HepG2 (cell line): ENCODE measurements at regions not wholly inside any gene's neighbourhood (a gene's known extent, or its start where the extent isn't known, plus 50 kb on each side); places are given as distances from the start of the nearest gene placed in this dataset.
"Not testable (repeated sequence)": the region's sequence is repeated elsewhere in the genome, so short reads cannot be mapped to it uniquely, and the experiment has no call there.

Experiments used
- ATAC-seq: fragments of 200-7000 bp; cut with Tn5 transposase; 3 replicates; pipeline ENCODE4 v1.9.1; 2020; ENCODE audit warnings: mild to moderate bottlenecking, moderate library complexity
- BruUV-seq: library from RNA; stranded (reverse); fragments of 400-500 nt; replicated peaks from 2 replicates; lab custom pipeline; 2021; lab: Mats Ljungman, UMichigan
- CTCF ChIA-PET: fragments of 300-600 bp; formaldehyde crosslinking; extraction: SDS; loops from one replicate; lab custom pipeline; 2021; ENCODE audit warnings: low total read pairs, inconsistent platforms, low intra/inter-chr PET ratio; lab: Yijun Ruan, JAX
- POLR2A ChIA-PET: fragments of 350-600 bp; sonication (Branson Sonifier 250); formaldehyde crosslinking; loops from one replicate; lab custom pipeline; 2020; ENCODE audit warnings: antibody characterized with exemption, inconsistent platforms; lab: Yijun Ruan, JAX
- DNase-seq: peaks from one replicate; pipeline ENCODE4 v3.0.0-alpha.2; 2015; ENCODE audit warnings: low spot score
- FAIRE-seq: peaks from 3 replicates; lab custom pipeline; 2011; peaks lifted over from hg19 to GRCh38; lab: Jason Lieb, UNC
- H2AFZ ChIP-seq: one replicate; pipeline ENCODE4 v1.6.1; 2011; ENCODE audit warnings: low read length, inconsistent platforms
- H3K27ac ChIP-seq: fragments of 300-600 bp; 3 replicates; pipeline ENCODE4 v1.8.0; 2011; ENCODE audit warnings: mixed run types, mild to moderate bottlenecking, mixed read lengths, low read length, inconsistent platforms; ENCODE audit not compliant: insufficient read depth; ENCODE audit errors: extremely low read length
- H3K27me3 ChIP-seq, 2 experiments: fragments of 200-600 bp in 1 of 2; 2 replicates in 1 of 2; 3 replicates in 1 of 2; pipeline versions ENCODE4 v1.6.0 to v1.8.0; 2011; ENCODE audit warnings: low read length in 2 of 2, mild to moderate bottlenecking in 2 of 2, moderate library complexity in 2 of 2, inconsistent platforms in 1 of 2; ENCODE audit not compliant: insufficient read depth in 2 of 2, control insufficient read depth in 1 of 2
- H3K36me3 ChIP-seq, 2 experiments: fragments of 200-600 bp in 1 of 2; replicated peaks in 1 of 2; 2 replicates in 1 of 2; 3 replicates in 1 of 2; pipeline versions ENCODE4 v1.5.1 to v1.8.0; 2011; ENCODE audit warnings: low read length in 2 of 2, inconsistent platforms in 1 of 2; ENCODE audit not compliant: insufficient read depth in 2 of 2, control insufficient read depth in 1 of 2
- H3K4me1 ChIP-seq: 2 replicates; pipeline ENCODE4 v1.5.1; 2012; ENCODE audit warnings: low read length, inconsistent platforms; ENCODE audit not compliant: insufficient read depth
- H3K4me2 ChIP-seq: 2 replicates; pipeline ENCODE4 v1.6.0; 2011; ENCODE audit warnings: low read depth, low read length, inconsistent platforms
- H3K4me3 ChIP-seq, 3 experiments: fragments of 200-600 bp in 1 of 3; sonication (generic), shearing (Covaris generic) in 1 of 3; replicated peaks in 1 of 3; 2 replicates each; pipeline ENCODE4 v1.5.1; 2011 to 2016; ENCODE audit warnings: low read length in 3 of 3, inconsistent platforms in 2 of 3, low read depth in 2 of 3, mild to moderate bottlenecking in 2 of 3, control low read depth in 1 of 3, mixed read lengths in 1 of 3; ENCODE audit not compliant: insufficient read depth in 1 of 3
- H3K79me2 ChIP-seq: one replicate; pipeline ENCODE4 v1.6.1; 2011; ENCODE audit warnings: low read length, inconsistent platforms; ENCODE audit not compliant: insufficient read depth
- H3K9ac ChIP-seq: 2 replicates; pipeline ENCODE4 v1.6.0; 2011; ENCODE audit warnings: mild to moderate bottlenecking, low read depth, low read length, inconsistent platforms; ENCODE audit not compliant: insufficient read depth
- H3K9me3 ChIP-seq: 2 replicates; pipeline ENCODE4 v1.5.1; 2012; ENCODE audit warnings: mild to moderate bottlenecking, low read length
- H4K20me1 ChIP-seq: 2 replicates; pipeline ENCODE4 v1.6.0; 2011; ENCODE audit warnings: inconsistent platforms, mild to moderate bottlenecking, low read length, moderate library complexity; ENCODE audit not compliant: insufficient read depth
- BRCA1 ChIP-seq: sonication (generic); formaldehyde crosslinking; IDR thresholded peaks from 2 replicates; pipeline ENCODE4 v1.4.0; 2020; ENCODE audit warnings: missing genetic modification reagents
- CEBPB ChIP-seq: IDR thresholded peaks from 2 replicates; pipeline ENCODE4 v1.6.1; 2011; ENCODE audit warnings: low read depth, low read length, improper control_type of control experiment, borderline replicate concordance
- HDAC2 ChIP-seq: sonication (generic); formaldehyde crosslinking; IDR thresholded peaks from 2 replicates; pipeline ENCODE4 v1.4.0; 2020; ENCODE audit warnings: missing genetic modification reagents
- MIER2 ChIP-seq: IDR thresholded peaks from 2 replicates; pipeline ENCODE4 v1.6.1; 2016; ENCODE audit warnings: missing biosample characterization, missing genetic modification reagents
- POGZ ChIP-seq: sonication (generic); formaldehyde crosslinking; IDR thresholded peaks from 2 replicates; pipeline ENCODE4 v1.4.0; 2020; ENCODE audit warnings: mild to moderate bottlenecking, missing genetic modification reagents
- REPIN1 ChIP-seq: sonication (generic); formaldehyde crosslinking; IDR thresholded peaks from 2 replicates; pipeline ENCODE4 v1.8.0; 2022; ENCODE audit warnings: missing genetic modification reagents, low read depth, mild to moderate bottlenecking, borderline replicate concordance
- SSRP1 ChIP-seq: IDR thresholded peaks from 2 replicates; pipeline ENCODE4 v1.6.1; 2016; ENCODE audit warnings: control low read depth
- SYNCRIP ChIP-seq: fragments of 200-400 bp; formaldehyde crosslinking; IDR thresholded peaks from 2 replicates; pipeline ENCODE4 v1.6.1; 2018; ENCODE audit warnings: mild to moderate bottlenecking, low read depth, low read length; ENCODE audit not compliant: insufficient read depth
- ZBTB42 ChIP-seq: sonication (generic); formaldehyde crosslinking; IDR thresholded peaks from 2 replicates; pipeline ENCODE4 v1.5.0; 2020; ENCODE audit warnings: mild to moderate bottlenecking, missing genetic modification reagents
- ZNF333 ChIP-seq: sonication (generic); formaldehyde crosslinking; IDR thresholded peaks from 2 replicates; pipeline ENCODE4 v1.4.0; 2020; ENCODE audit warnings: mild to moderate bottlenecking, missing genetic modification reagents, borderline replicate concordance
- ZNF552 ChIP-seq: sonication (generic); formaldehyde crosslinking; IDR thresholded peaks from 2 replicates; pipeline ENCODE4 v1.9.0; 2022; ENCODE audit warnings: missing genetic modification reagents, mild to moderate bottlenecking, borderline replicate concordance
- WGBS: methylation state at CpG from one replicate; pipeline ENCODE4 v1.1.6; 2017; ENCODE audit warnings: low lambda C conversion rate; 5-methylcytosine and 5-hydroxymethylcytosine counted together
- in situ Hi-C: cut with HindIII; loops from 2 replicates; pipeline ENCODE4 v1.10.0; 2017; ENCODE audit warnings: low pct_unique_long_range_greater_than_20kb; ENCODE audit not compliant: extremely low pct_ligation_motif_present
- intact Hi-C: fragments of 100-400 bp; cut with micrococcal nuclease; formaldehyde crosslinking; loops from one replicate; pipeline ENCODE4 v1.10.0; 2022; ENCODE audit not compliant: unreplicated experiment

GRCh38 chr2:239647052-239647819 is 246.4 kb upstream of the HDAC4 start:
- Histone ChIP-seq H3K9me3 (peaks cover 12% of the 10 kb centered on the region), H3K27me3 (peaks cover 0 to 20% of the 10 kb centered on the region in 2 experiments; a peak in 3 of 5 replicates), H4K20me1 (no peaks in the 10 kb centered on the region), H3K4me2 (no peak overlapping the region), H3K9ac (no peak overlapping the region), H3K27ac (no peak overlapping the region), H3K36me3 (no peaks in the 10 kb centered on the region), H2AFZ (no peak overlapping the region), H3K4me3 (no peak overlapping the region), H3K4me1 (no peaks in the 10 kb centered on the region), H3K79me2 (no peaks in the 10 kb centered on the region)
- WGBS, result 9% methylated on average over 9 of the region's 9 CpGs
- ATAC-seq, result no peak
- intact Hi-C loops, result no loop called here
- no TSS peak for BruUV-seq
- no peak for FAIRE-seq
- POLR2A ChIA-PET, result no interaction called here
- in situ Hi-C loops, result no loop called here
- TF ChIP-seq ZNF333 (no peak), REPIN1 (CRISPR knock-in tag) (no peak), HDAC2 (CRISPR knock-in tag) (no peak), POGZ (no peak), MIER2 (no peak), CEBPB (0 out of 2 replicates have a peak, but pooled peaks have one; percentile 21), SYNCRIP (no peak), ZBTB42 (CRISPR knock-in tag) (no peak)
- CTCF ChIA-PET, result no interaction called here
- DNase-seq, result no peak

GRCh38 chr2:239646184-239646583 is 245.4 kb upstream of the HDAC4 start:
- POLR2A ChIA-PET, result no interaction called here
- no peak for FAIRE-seq

GRCh38 chr2:239644594-239644993 is 243.8 kb upstream of the HDAC4 start:
- ATAC-seq, H3K4me1 ChIP-seq, H4K20me1 ChIP-seq, FAIRE-seq, H3K27ac ChIP-seq, CTCF ChIA-PET, POLR2A ChIA-PET, DNase-seq, H3K4me3 ChIP-seq, H3K9ac ChIP-seq, in situ Hi-C loops, H3K4me2 ChIP-seq, BruUV-seq, H2AFZ ChIP-seq, H3K36me3 ChIP-seq, H3K79me2 ChIP-seq, intact Hi-C loops: not testable (repeated sequence)
- Histone ChIP-seq H3K9me3 (peaks cover 12% of the 10 kb centered on the region), H3K27me3 (peaks cover 0 to 27% of the 10 kb centered on the region in 2 experiments; a peak in 3 of 5 replicates)
- WGBS, result 80% methylated on average over 5 of the region's 25 CpGs

More at GRCh38 chr2:239646184-239646583, 245.4 kb upstream of the HDAC4 start:
- intact Hi-C loops, result no loop called here
- no peak overlapping the region for H3K4me2 ChIP-seq
- H3K36me3 ChIP-seq, result no peaks in the 10 kb centered on the region
- no peak for ATAC-seq
- H3K27me3 ChIP-seq, result peaks cover 0 to 20% of the 10 kb centered on the region in 2 experiments; a peak in 3 of 5 replicates
- H3K27ac ChIP-seq, result no peak overlapping the region
- 17% methylated on average over 11 of the region's 14 CpGs for WGBS
- no peak overlapping the region for H3K9ac ChIP-seq
- no TSS peak for BruUV-seq
- no peak for DNase-seq
- no peak overlapping the region for H2AFZ ChIP-seq
- in situ Hi-C loops, result no loop called here
- H3K9me3 ChIP-seq, result peaks cover 12% of the 10 kb centered on the region
- TF ChIP-seq ZNF552 (CRISPR knock-in tag) (no peak), BRCA1 (no peak), SSRP1 (CRISPR knock-in tag) (no peak)
- CTCF ChIA-PET, result no interaction called here
- H3K4me1 ChIP-seq, result no peaks in the 10 kb centered on the region
- no peak overlapping the region for H3K4me3 ChIP-seq
- no peaks in the 10 kb centered on the region for H4K20me1 ChIP-seq
- no peaks in the 10 kb centered on the region for H3K79me2 ChIP-seq
